Stimulated activated CD4-positive, alpha-beta T cell treated with anti-CD3 and anti-CD28 coated beads, Interleukin-4, amount 100 ng/mL, for 48 hours (primary cell): ENCODE measurements at regions not wholly inside any gene's neighbourhood (a gene's known extent, or its start where the extent isn't known, plus 50 kb on each side); places are given as distances from the start of the nearest gene placed in this dataset.

Source experiments
- DNase-seq, 2 donors: peaks; one replicate each; pipeline ENCODE4 v3.0.0-alpha.2; 2020; ENCODE audit warnings: low read depth in 2 of 2

DNA sequence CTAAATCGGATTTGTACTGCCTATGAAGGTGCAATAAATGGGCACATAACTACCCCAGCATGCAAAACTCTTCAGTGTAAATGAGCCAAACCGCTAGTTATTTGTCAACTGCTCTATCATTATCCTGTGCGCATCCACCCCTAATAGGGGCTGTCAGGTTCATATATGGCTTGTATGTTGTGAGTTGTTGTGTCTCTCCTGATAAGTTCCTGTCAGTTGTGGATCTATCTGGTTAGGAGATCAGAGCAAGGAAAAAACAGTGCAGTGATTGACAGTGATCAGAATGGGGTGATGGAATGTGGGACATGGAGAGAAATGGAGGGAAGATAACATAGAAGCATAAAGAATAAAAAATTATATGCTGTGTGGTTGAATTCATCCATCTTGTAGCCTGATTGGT, 686.9 kb upstream of the ID4 start:
- DNase-seq: no peak

- no peak for DNase-seq
These were observed 683.7 kb upstream of the ID4 start for GRCh38 chr6:19153270-19153980.

DNA sequence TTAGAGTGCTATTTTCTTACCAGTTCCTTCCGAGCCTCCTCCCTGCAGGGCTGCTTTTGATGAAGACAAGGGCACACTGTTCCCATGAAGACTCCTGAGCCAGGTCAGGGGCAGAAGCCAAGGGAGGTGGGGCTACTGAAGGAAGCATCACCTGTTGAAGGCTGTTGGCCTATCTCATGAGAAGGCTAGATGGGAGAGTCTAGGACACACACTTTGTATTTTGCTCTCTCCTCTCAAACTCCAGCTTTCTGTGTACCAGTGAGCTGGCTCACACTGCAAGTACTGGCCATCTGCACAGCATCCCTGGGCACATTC, 683.2 kb upstream of the ID4 start:
- DNase-seq: no peak

- DNase-seq: no peak
These were observed 680.7 kb upstream of the ID4 start for GRCh38 chr6:19156443-19156842.

- no peak for DNase-seq
These were observed 679.7 kb upstream of the ID4 start for GRCh38 chr6:19157486-19157885.

GRCh38 chr6:19158586-19158985, 678.6 kb upstream of the ID4 start:
- no peak for DNase-seq

DNA sequence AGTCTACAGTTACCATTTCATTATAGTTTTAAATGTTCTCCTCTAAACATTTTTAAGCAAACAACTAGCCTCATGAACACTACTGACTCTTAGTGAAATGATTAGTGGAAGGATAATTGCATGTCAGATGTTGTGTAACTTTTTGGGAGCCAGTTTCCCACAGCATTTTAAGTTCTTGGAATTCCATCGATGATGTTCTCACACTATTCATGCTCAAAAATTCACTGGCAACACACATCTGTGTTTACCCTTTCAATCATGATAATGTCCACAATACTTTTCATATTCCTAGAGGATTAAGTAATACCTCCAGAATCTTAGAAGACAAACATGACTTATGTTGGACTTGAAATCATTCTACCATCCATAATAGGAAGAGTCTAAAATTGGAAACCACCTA, 678.1 kb upstream of the ID4 start:
- no peak for DNase-seq

DNA sequence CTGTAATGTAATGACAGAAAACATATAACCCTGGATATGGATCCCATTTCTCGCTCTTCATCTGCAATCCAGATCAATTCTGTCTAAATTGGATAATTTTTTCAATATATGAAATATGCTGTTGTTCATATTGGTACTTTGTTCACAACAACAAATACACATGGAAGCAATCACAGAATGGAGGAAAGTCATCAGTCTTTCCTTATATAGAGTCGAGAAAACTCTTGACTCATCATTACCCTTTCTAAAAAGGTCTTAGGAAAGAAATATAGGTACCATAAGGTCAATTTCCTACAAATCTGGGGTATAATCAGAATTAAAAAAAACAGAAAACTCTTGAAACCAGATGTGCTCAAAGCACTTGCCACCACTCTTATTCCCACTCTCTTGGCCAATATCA, 677.6 kb upstream of the ID4 start:
- DNase-seq: no peak

- no peak for DNase-seq
These were observed 677.0 kb upstream of the ID4 start for GRCh38 chr6:19160081-19160730.

DNA sequence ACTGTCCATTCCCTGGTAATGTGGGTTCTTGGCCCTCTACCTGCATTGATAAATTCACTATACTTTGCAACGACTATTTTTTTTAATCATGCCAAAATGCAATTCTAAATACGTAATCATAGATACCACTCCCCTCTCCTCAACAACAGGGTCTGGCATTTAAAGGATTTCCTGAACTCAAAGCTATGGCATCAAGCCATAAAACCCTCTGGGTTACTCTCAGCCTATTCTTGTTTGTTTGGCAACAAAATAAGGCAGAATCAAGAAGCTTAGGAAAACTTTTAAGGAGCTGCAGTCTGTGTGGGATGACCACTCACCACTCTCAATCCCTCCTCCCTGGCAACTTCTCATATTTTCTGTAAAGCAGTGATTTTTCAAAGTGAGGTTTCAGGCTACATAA, 669.9 kb upstream of the ID4 start:
- no peak for DNase-seq

GRCh38 chr6:19169366-19169765, 667.8 kb upstream of the ID4 start:
- no peak for DNase-seq

DNA sequence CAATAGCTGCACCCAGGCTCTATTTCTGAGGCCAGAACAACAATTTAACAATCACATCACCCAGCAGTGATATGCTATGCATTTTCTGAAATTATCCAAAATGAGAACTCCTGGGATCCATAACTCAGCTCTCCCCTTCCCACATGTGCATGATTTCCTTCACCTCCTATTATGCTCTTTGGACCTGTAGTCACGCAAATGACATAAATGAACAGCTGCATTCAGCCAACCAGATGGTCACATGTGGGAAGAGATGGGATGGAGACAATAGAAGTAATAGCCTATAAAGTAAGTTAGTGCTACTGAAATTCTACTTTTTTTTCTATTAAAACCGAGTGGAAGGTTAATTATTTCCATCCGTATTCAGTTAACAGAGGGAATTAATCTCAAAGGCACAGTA, 662.1 kb upstream of the ID4 start:
- no peak for DNase-seq

GRCh38 chr6:19180348-19181072, 656.7 kb upstream of the ID4 start:
- no peak for DNase-seq

- DNase-seq: no peak
These were observed 656.0 kb upstream of the ID4 start for GRCh38 chr6:19181211-19181610.

DNA sequence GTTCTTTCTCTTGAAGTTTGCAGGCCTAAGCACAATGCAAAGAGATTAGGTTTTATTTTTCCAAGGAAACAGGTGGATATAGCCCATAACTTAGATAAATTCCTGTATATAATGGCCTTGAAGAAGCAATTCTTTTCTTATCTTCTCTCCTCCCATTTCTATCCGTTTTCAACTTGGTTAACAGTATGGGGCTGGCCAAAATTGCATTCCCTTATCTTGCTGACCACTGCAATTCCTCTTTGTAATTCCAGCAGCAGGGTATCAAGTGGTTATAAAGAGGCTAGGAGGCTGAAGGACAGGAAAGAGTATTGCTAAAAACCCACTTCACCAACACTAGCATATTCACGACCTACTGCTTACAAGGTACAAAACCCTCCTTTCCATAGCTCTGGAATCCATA, 643.5 kb upstream of the ID4 start:
- DNase-seq: no peak

DNA sequence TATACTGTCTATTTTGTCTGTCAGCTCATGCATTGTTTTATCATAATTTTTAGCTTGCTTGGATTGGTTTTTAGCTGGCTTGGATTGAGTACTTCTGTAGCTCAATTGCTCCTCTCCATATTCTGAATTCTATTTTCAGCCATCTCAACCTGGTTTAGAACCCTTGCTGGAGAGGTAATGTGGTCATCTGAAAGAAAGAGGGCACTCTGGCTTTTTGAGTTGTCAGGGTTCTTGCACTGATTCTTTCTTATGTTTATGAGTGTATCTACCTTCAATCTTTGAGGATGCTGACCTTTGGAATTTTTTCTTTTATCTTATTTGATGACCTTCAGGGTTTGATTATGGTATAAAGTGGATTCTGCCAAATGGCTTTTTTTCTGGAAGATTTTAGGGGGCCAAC, 632.7 kb upstream of the ID4 start:
- no peak for DNase-seq

DNA sequence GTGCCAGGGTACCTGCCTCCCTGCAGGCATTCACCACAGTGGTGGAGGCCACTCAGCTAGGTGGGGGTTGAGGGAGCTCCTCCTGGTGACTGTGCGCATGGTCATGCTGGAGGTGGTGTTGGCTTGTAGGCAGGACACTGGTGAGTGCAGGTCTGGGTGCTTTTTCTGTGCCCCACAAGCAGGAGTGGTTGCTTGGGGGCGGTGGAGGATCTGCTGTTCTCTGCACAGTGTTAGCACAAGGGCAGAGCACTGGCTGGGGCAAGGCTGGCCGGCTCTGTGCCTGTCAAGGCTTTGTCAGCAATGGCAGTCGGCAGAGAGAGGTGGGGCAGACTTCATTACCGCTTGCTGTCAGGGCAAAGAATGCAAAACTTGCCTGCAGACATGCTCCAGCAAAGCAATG, 632.1 kb upstream of the ID4 start:
- DNase-seq: no peak

DNA sequence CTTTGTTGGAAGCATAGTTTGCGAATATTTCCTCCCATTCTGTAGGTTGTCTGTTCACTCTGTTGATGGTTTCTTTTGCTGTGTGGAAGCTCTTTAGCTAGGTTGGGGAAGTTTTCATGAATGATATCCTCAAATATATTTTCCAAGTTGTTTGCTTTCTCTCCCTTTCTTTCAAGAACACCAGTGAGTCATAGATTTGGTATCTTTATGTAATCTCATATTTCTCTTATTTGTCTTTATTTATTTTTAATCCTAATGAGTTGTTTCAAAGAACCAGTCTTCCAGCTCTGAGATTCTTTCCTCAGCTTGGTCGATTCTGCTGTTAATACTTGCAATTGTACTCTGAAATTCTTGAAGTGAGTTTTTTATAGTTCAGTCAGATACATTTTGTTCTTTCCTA, 628.0 kb upstream of the ID4 start:
- DNase-seq: no peak

DNA sequence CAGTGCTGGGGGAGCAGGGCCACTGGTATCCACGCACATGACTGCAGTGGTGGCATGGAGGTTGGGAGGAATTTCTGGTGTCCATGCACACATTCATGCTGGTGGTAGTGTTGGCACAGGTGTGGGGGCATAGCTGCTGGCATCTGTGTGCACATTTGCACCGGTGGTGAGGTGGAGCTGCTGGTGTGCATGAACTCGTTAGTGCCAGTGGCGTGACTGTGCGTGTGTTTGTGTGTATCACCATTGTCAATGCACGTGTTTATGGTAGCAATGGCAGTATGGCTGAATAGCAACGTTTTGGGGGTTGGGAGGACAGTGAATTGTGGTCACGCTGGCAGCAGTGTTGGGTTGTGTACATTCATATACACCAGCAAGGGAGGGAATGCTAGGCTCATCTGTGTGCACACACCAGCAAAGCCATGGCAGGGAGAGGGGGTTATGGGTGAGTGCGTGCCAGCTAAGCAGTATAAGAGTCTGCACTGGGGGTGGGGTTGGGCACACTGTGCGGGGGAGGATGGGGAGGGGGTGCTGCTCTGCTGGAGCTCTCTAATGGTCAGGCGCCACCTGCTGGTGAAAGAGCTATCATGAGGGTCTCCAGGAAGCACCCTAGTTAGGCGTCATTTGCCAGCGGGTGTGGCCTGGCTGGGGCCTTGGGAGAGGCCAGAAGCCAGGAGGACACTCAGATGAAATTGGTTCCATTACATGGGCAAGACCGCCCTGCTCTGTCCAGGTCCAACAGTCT, 626.1 kb upstream of the ID4 start:
- DNase-seq: peak; percentile 4 to 6

- DNase-seq: no peak
These were observed 622.9 kb upstream of the ID4 start for GRCh38 chr6:19214231-19214630.

DNA sequence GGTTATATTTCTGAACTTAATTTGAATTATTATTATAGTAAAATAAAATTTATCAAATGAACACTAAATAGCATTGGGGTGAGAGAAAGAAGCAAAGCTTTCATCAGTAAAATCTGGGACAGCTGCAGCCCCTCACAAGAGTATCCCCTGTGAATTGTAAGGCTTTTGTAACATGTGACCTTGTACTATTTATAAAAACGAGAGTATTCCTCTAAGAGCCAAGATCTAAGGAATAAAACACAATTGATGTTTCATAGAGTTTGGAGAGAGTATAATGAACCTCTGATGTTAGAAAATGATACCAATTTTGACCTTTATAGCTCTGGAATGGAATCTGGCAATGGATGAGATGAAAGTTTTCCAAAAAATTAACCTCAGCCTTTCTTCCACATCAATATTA, 617.2 kb upstream of the ID4 start:
- DNase-seq: no peak

- DNase-seq: no peak
These were observed 605.1 kb upstream of the ID4 start for GRCh38 chr6:19231878-19232561.
